NCI-H1092 treated with DMSO at 0.1 percent for 48 hours (cell line): ENCODE measurements at regions not wholly inside any gene's neighbourhood (a gene's known extent, or its start where the extent isn't known, plus 50 kb on each side); places are given as distances from the start of the nearest gene placed in this dataset.
"Not testable (repeated sequence)": the region's sequence is repeated elsewhere in the genome, so short reads cannot be mapped to it uniquely, and the experiment has no call there.

Experiments used
- DNase-seq: peaks from one replicate; lab custom pipeline; 2025; lab: John Stamatoyannopoulos, UW

GRCh38 chr10:10714327-10714726 is 303.3 kb upstream of the CELF2 start:
- DNase-seq, result no peak

GRCh38 chr10:10716972-10717371 is 300.7 kb upstream of the CELF2 start:
- DNase-seq, result no peak

- DNase-seq, result no peak
Measured at GRCh38 chr10:10722422-10722821, 295.2 kb upstream of the CELF2 start.

- DNase-seq, result no peak
Measured at GRCh38 chr10:10725196-10725595, 292.5 kb upstream of the CELF2 start.

GRCh38 chr10:10726101-10726500 is 291.6 kb upstream of the CELF2 start:
- DNase-seq, result no peak

- DNase-seq, result not testable (repeated sequence)
Measured at GRCh38 chr10:10727411-10727810, 290.3 kb upstream of the CELF2 start.

- no peak for DNase-seq
Measured at GRCh38 chr10:10727812-10728211, 289.9 kb upstream of the CELF2 start.

- no peak for DNase-seq
Measured at GRCh38 chr10:10730471-10731043, 287.1 kb upstream of the CELF2 start.

- no peak for DNase-seq
Measured at GRCh38 chr10:10731366-10731765, 286.3 kb upstream of the CELF2 start.

- DNase-seq, result no peak
Measured at GRCh38 chr10:10734356-10735064, 283.2 kb upstream of the CELF2 start.

- DNase-seq, result no peak
Measured at GRCh38 chr10:10745291-10745690, 272.4 kb upstream of the CELF2 start.

GRCh38 chr10:10755490-10755889 is 262.2 kb upstream of the CELF2 start:
- no peak for DNase-seq

- DNase-seq, result no peak
Measured at GRCh38 chr10:10758306-10758705, 259.4 kb upstream of the CELF2 start.

GRCh38 chr10:10759806-10760205 is 257.9 kb upstream of the CELF2 start:
- DNase-seq, result not testable (repeated sequence)

- DNase-seq, result no peak
Measured at GRCh38 chr10:10765017-10765416, 252.7 kb upstream of the CELF2 start.

GRCh38 chr10:10772411-10772810 is 245.3 kb upstream of the CELF2 start:
- DNase-seq, result no peak

GRCh38 chr10:10772874-10773508 is 244.7 kb upstream of the CELF2 start:
- no peak for DNase-seq

GRCh38 chr10:10774416-10774815 is 243.3 kb upstream of the CELF2 start:
- DNase-seq, result no peak

- no peak for DNase-seq
Measured at GRCh38 chr10:10776363-10776762, 241.3 kb upstream of the CELF2 start.

GRCh38 chr10:10777279-10777678 is 240.4 kb upstream of the CELF2 start:
- DNase-seq, result no peak

- no peak for DNase-seq
Measured at GRCh38 chr10:10777723-10778122, 239.9 kb upstream of the CELF2 start.

- no peak for DNase-seq
Measured at GRCh38 chr10:10778959-10779358, 238.7 kb upstream of the CELF2 start.

- DNase-seq, result no peak
Measured at GRCh38 chr10:10779511-10779910, 238.2 kb upstream of the CELF2 start.

GRCh38 chr10:10780746-10781145 is 236.9 kb upstream of the CELF2 start:
- DNase-seq, result no peak
